ENCODE measurements at regions not wholly inside any gene's neighbourhood (a gene's known extent, or its start where the extent isn't known, plus 50 kb on each side); places are given as distances from the start of the nearest gene placed in this dataset.

DNA sequence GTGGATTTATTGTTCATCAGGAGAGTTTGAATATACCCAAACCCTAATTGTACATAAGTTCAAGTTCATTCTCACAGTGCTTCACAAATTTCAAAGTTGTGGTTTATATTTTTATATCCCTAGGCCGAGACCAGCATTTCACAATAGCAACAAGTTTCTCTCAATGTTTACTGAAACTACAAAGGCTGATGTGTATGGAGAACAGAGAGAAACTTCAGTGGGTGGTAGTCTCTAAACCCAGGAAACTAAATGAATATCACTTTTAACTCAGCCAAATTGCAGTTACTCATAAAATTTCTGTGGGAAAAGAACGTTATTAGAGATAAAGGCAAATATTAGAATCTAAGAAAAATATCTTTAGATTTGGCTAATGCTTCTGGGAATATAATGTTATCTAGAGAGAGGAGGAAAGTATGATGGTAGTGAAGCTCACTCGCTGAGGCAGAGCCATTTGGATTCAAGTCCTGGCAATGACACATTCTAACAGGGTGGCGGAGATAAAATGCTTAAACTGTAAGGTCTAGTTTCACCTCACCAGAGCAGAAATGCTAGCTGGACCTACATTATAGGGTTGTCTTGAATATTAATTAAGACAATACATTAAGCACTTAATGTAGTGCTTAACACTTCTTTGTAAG, 514.8 kb downstream of the EPHA3 start:
- H3K36me3 ChIP-seq (ENCODE audit: control insufficient read depth, insufficient read depth, low read length), result no peaks in the 10 kb centered on the region
- H3K4me3 ChIP-seq (ENCODE audit: low read depth, low read length), result no peak overlapping the region
- DNase-seq (ENCODE audit: low read depth in 4 of 6, low spot score in 6 of 6), result no peak
- no peaks in the 10 kb centered on the region for H3K4me1 ChIP-seq (ENCODE audit: control insufficient read depth, insufficient read depth, low read length)
- no peaks in the 10 kb centered on the region for H3K27me3 ChIP-seq (ENCODE audit: control insufficient read depth, insufficient read depth, low read length)
- H3K9me3 ChIP-seq (ENCODE audit: control insufficient read depth, insufficient read depth, low read length), result no peaks in the 10 kb centered on the region
- WGBS (ENCODE audit: insufficient coverage), result no CpG with 5 or more reads among the region's 4 CpGs
- no peak overlapping the region for H3K27ac ChIP-seq (ENCODE audit: low read depth, low read length)

DNA sequence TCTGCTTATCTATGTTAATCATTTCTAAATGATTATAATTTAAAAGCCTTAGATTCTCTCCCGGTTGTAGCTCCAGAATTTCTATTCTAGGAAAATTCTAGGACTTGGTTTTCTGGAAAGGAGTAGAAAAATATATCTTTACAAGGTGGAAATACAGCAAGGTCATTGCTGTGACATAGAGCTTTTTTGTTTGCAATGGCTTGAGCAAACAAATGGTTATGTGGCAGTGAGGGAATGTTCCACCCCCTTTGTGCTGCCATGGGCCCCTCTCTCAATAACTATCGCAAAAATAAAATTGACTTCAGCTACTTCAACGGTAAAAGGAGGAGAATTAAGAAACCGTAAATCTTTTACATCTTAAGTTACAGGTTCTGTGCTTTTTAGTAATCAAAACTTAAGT, 517.1 kb downstream of the EPHA3 start:
- Histone ChIP-seq H3K27me3 (ENCODE audit: control insufficient read depth, insufficient read depth, low read length) (no peaks in the 10 kb centered on the region), H3K36me3 (ENCODE audit: control insufficient read depth, insufficient read depth, low read length) (no peaks in the 10 kb centered on the region), H3K4me1 (ENCODE audit: control insufficient read depth, insufficient read depth, low read length) (no peaks in the 10 kb centered on the region), H3K27ac (ENCODE audit: low read depth, low read length) (no peak overlapping the region), H3K4me3 (ENCODE audit: low read depth, low read length) (no peak overlapping the region), H3K9me3 (ENCODE audit: control insufficient read depth, insufficient read depth, low read length) (peaks cover 2% of the 10 kb centered on the region)
- no CpG with 5 or more reads among the region's 4 CpGs for WGBS (ENCODE audit: insufficient coverage)
- no peak for DNase-seq (ENCODE audit: low read depth in 4 of 6, low spot score in 6 of 6)

DNA sequence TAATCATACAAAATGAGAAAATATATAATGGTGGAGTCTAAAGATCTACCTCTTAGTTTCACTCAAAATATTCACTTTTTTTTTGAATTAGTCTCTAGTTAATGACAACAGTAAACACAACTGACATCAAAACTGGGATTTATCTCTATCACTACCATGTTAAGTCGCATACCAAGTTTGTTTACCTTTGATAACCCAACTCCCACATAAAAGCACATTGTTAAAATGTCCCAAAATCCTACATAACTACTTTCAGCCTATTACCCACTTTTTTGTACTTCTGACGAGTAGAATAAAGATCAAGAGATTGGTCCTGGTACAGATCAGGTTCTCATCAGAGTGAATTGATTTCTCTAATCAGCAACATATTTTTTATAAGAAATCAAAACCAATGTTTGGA, 518.5 kb downstream of the EPHA3 start:
- Histone ChIP-seq H3K4me1 (ENCODE audit: control insufficient read depth, insufficient read depth, low read length) (no peaks in the 10 kb centered on the region), H3K27me3 (ENCODE audit: control insufficient read depth, insufficient read depth, low read length) (no peaks in the 10 kb centered on the region), H3K27ac (ENCODE audit: low read depth, low read length) (no peak overlapping the region), H3K36me3 (ENCODE audit: control insufficient read depth, insufficient read depth, low read length) (no peaks in the 10 kb centered on the region), H3K4me3 (ENCODE audit: low read depth, low read length) (no peak overlapping the region), H3K9me3 (ENCODE audit: control insufficient read depth, insufficient read depth, low read length) (peaks cover 2% of the 10 kb centered on the region)
- no CpG with 5 or more reads among the region's 2 CpGs for WGBS (ENCODE audit: insufficient coverage)
- no peak for DNase-seq (ENCODE audit: low read depth in 4 of 6, low spot score in 6 of 6)

DNA sequence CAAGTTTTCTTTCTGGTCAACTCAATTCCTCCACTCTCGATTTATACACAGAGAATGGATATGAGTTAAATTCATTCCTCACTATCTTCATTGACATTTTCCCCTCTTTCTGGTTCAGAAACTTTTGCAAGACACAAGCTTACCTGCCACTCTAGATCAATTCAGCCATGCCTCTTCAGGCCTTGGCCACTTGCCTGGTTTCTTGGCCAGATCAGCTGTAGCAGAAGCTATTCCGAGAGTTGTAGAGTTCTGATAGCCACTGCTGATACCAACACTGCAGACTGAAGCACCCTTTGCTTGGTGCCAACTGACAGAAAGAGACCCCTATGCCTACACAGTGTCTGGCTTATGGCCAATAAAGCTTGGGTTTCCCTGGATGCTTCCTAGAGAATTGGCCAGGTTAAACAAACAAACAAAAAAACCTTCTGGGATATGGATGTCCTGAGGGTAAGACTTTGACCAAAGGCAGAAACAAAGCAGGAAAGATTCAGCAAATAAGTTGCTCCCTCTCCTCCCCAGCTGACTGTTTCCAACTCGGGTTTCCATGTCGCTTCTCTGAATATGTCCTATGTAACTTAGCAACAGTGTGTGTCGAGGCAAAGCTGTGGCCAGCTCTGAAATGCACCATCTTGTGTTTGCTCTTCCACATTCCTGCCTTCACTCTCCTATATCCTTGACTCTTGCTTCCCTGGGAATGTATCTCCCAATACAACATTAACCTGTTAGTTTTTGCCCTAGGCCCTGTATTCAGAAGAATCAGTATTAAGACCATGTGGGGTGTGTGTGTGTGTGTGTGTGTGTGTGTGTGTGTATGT, 521.6 kb downstream of the EPHA3 start:
- Histone ChIP-seq H3K27me3 (ENCODE audit: control insufficient read depth, insufficient read depth, low read length) (no peaks in the 10 kb centered on the region), H3K9me3 (ENCODE audit: control insufficient read depth, insufficient read depth, low read length) (peaks cover 2% of the 10 kb centered on the region), H3K4me1 (ENCODE audit: control insufficient read depth, insufficient read depth, low read length) (no peaks in the 10 kb centered on the region), H3K36me3 (ENCODE audit: control insufficient read depth, insufficient read depth, low read length) (no peaks in the 10 kb centered on the region), H3K27ac (ENCODE audit: low read depth, low read length) (no peak overlapping the region), H3K4me3 (ENCODE audit: low read depth, low read length) (no peak overlapping the region)
- DNase-seq (ENCODE audit: low read depth in 4 of 6, low spot score in 6 of 6), result peak in 5 of 6 donors; percentile 7 to 53 (median 26)
- 56% methylated on average over 5 of the region's 5 CpGs for WGBS (ENCODE audit: insufficient coverage)

DNA sequence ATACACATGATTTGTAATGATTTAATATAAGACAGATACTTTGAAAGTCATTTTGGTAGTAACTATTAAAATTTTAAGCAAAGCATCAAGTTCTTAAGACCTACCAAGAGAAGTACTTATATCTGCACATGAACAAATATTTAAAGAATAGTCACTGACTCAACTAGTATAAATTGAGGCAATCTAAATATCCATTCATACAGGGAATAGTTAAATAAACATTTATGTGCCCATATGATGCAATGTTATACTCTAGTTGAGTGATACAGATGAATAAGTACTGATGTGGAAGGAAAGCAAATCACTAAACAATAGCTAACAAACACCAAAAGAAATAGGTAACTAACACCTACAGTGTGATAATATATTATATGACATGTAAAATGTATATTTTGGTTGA, 527.7 kb downstream of the EPHA3 start:
- no peaks in the 10 kb centered on the region for H3K36me3 ChIP-seq (ENCODE audit: control insufficient read depth, insufficient read depth, low read length)
- H3K4me3 ChIP-seq (ENCODE audit: low read depth, low read length), result no peak overlapping the region
- H3K27me3 ChIP-seq (ENCODE audit: control insufficient read depth, insufficient read depth, low read length), result no peaks in the 10 kb centered on the region
- no peaks in the 10 kb centered on the region for H3K4me1 ChIP-seq (ENCODE audit: control insufficient read depth, insufficient read depth, low read length)
- DNase-seq (ENCODE audit: low read depth in 4 of 6, low spot score in 6 of 6), result no peak
- no peaks in the 10 kb centered on the region for H3K9me3 ChIP-seq (ENCODE audit: control insufficient read depth, insufficient read depth, low read length)
- no peak overlapping the region for H3K27ac ChIP-seq (ENCODE audit: low read depth, low read length)

DNA sequence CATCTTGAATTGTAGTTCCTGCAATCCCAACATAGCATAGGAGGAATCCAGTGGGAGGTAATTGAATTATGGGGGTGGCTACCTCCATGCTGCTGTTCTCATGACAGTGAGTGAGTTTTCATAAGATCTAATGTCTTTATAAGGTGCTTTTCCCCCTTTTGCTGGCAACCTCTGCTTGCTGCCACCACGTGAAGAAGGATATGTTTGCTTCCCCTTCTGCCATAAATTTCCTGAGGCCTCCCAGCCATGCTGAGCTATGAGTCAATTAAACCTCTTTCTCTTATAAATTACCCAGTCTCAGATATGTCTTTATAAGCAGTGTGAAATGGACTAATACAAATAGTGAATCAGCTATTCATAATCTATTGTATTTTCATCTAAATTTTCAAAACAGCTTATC, 537.3 kb downstream of the EPHA3 start:
- no CpG with 5 or more reads among the region's 1 CpG for WGBS (ENCODE audit: insufficient coverage)
- H3K4me1 ChIP-seq (ENCODE audit: control insufficient read depth, insufficient read depth, low read length), result no peaks in the 10 kb centered on the region
- H3K27me3 ChIP-seq (ENCODE audit: control insufficient read depth, insufficient read depth, low read length), result no peaks in the 10 kb centered on the region
- H3K36me3 ChIP-seq (ENCODE audit: control insufficient read depth, insufficient read depth, low read length), result no peaks in the 10 kb centered on the region
- no peak for DNase-seq (ENCODE audit: low read depth in 4 of 6, low spot score in 6 of 6)
- no peak overlapping the region for H3K27ac ChIP-seq (ENCODE audit: low read depth, low read length)
- H3K4me3 ChIP-seq (ENCODE audit: low read depth, low read length), result no peak overlapping the region
- no peaks in the 10 kb centered on the region for H3K9me3 ChIP-seq (ENCODE audit: control insufficient read depth, insufficient read depth, low read length)

DNA sequence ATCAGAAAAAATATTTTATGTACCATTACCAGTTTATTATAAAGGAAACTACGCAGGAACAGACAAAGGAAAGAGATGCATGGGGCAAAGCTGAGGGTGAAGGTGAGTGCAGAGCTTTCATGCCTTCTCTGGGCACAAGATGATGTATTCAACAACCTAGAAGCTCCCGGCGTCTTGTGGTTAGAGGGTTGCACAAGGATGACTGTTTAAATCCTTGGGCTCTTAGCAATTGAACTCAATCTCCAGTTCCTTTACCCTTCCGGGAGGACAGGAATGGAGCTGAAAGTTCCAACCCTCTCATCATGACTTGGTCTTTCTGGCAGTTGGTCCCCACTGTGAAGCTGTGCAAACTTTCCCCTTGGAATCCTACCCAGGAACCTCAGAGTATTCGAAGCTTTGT, 542.0 kb downstream of the EPHA3 start:
- Histone ChIP-seq H3K4me1 (ENCODE audit: control insufficient read depth, insufficient read depth, low read length) (no peaks in the 10 kb centered on the region), H3K27ac (ENCODE audit: low read depth, low read length) (no peak overlapping the region), H3K4me3 (ENCODE audit: low read depth, low read length) (no peak overlapping the region), H3K9me3 (ENCODE audit: control insufficient read depth, insufficient read depth, low read length) (no peaks in the 10 kb centered on the region), H3K36me3 (ENCODE audit: control insufficient read depth, insufficient read depth, low read length) (no peaks in the 10 kb centered on the region), H3K27me3 (ENCODE audit: control insufficient read depth, insufficient read depth, low read length) (no peaks in the 10 kb centered on the region)
- DNase-seq (ENCODE audit: low read depth in 4 of 6, low spot score in 6 of 6), result no peak
- 100% methylated on average over 2 of the region's 5 CpGs for WGBS (ENCODE audit: insufficient coverage)

DNA sequence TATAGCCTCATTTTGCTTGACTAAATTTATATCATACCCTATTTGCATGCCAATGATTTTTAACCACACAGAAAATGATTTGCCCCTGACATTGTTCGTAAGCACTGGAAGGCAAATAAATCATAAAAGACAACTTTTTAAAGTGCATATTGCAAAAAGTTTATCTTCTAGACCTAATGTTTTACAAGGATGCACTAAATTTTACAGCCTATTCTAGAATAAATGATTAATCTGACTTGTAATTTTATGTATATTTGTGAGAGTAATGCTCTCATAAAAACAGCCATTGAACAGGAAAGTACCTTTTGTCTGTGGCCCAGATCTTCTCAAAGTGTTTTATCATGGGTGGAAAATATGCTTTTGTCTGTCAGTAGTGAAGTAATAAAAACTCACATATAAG, 546.6 kb downstream of the EPHA3 start:
- no peaks in the 10 kb centered on the region for H3K27me3 ChIP-seq (ENCODE audit: control insufficient read depth, insufficient read depth, low read length)
- H3K27ac ChIP-seq (ENCODE audit: low read depth, low read length), result no peak overlapping the region
- no peak overlapping the region for H3K4me3 ChIP-seq (ENCODE audit: low read depth, low read length)
- H3K4me1 ChIP-seq (ENCODE audit: control insufficient read depth, insufficient read depth, low read length), result no peaks in the 10 kb centered on the region
- peak in 1 of 6 donors; percentile 13 for DNase-seq (ENCODE audit: low read depth in 4 of 6, low spot score in 6 of 6)
- peaks cover 8% of the 10 kb centered on the region for H3K9me3 ChIP-seq (ENCODE audit: control insufficient read depth, insufficient read depth, low read length)
- no CpG with 5 or more reads among the region's 1 CpG for WGBS (ENCODE audit: insufficient coverage)
- H3K36me3 ChIP-seq (ENCODE audit: control insufficient read depth, insufficient read depth, low read length), result no peaks in the 10 kb centered on the region

DNA sequence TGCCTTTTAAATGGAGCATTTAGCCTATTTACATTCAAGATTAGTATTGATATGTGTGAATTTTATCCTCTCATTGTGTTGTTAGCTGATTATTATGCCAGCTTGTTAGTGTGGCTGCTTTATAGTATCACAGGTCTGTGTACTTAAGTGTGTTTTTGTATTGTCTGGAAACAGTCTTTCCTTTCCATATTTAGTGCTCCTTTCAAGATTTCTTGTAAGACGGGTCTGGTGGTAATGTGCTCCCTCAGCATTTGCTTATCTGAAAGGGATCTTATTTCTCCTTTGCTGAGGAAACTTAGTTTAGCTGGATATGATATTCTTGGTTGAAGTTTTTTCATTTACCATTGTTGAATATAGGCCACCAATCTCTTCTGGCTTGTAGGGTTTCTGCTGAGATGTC, 549.0 kb downstream of the EPHA3 start:
- Histone ChIP-seq H3K27me3 (ENCODE audit: control insufficient read depth, insufficient read depth, low read length) (no peaks in the 10 kb centered on the region), H3K9me3 (ENCODE audit: control insufficient read depth, insufficient read depth, low read length) (peaks cover 8% of the 10 kb centered on the region), H3K4me3 (ENCODE audit: low read depth, low read length) (no peak overlapping the region), H3K27ac (ENCODE audit: low read depth, low read length) (no peak overlapping the region), H3K36me3 (ENCODE audit: control insufficient read depth, insufficient read depth, low read length) (no peaks in the 10 kb centered on the region), H3K4me1 (ENCODE audit: control insufficient read depth, insufficient read depth, low read length) (no peaks in the 10 kb centered on the region)
- WGBS (ENCODE audit: insufficient coverage), result no CpG with 5 or more reads among the region's 1 CpG
- DNase-seq (ENCODE audit: low read depth in 4 of 6, low spot score in 6 of 6), result no peak

DNA sequence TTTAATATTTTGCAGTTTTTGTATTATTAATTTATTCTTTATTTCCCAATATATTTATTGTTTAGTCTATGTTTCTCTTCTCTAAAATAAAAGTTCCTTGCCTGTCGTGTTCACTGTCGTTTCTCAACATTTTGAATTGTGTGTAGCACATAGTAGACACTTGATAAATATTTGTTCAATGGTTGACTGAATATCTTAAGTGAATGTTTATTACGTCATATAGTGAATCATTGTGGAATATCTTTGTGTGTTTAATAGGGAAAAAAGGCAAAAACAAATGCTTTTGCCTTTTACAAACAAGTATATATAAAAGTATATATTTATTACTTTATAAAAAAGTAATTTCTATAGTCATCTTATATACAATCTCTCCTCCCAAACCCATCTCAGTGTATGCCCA, 572.3 kb downstream of the EPHA3 start:
- no CpG with 5 or more reads among the region's 3 CpGs for WGBS (ENCODE audit: insufficient coverage)
- DNase-seq (ENCODE audit: low read depth in 4 of 6, low spot score in 6 of 6), result no peak
- H3K36me3 ChIP-seq (ENCODE audit: control insufficient read depth, insufficient read depth, low read length), result no peaks in the 10 kb centered on the region
- H3K9me3 ChIP-seq (ENCODE audit: control insufficient read depth, insufficient read depth, low read length), result no peaks in the 10 kb centered on the region
- no peak overlapping the region for H3K4me3 ChIP-seq (ENCODE audit: low read depth, low read length)
- H3K27ac ChIP-seq (ENCODE audit: low read depth, low read length), result no peak overlapping the region
- no peaks in the 10 kb centered on the region for H3K4me1 ChIP-seq (ENCODE audit: control insufficient read depth, insufficient read depth, low read length)
- H3K27me3 ChIP-seq (ENCODE audit: control insufficient read depth, insufficient read depth, low read length), result no peaks in the 10 kb centered on the region
